ENCODE measurements at regions not wholly inside any gene's neighbourhood (a gene's known extent, or its start where the extent isn't known, plus 50 kb on each side); places are given as distances from the start of the nearest gene placed in this dataset.

- TF ChIP-seq POLR2A (IDR thresholded peaks at IDR 0.05) (no peak), POLR2AphosphoS5 (IDR thresholded peaks at IDR 0.05) (no peak), EP300 (IDR thresholded peaks at IDR 0.05) (no peak)
- TF ChIP-seq, protein P1, sequence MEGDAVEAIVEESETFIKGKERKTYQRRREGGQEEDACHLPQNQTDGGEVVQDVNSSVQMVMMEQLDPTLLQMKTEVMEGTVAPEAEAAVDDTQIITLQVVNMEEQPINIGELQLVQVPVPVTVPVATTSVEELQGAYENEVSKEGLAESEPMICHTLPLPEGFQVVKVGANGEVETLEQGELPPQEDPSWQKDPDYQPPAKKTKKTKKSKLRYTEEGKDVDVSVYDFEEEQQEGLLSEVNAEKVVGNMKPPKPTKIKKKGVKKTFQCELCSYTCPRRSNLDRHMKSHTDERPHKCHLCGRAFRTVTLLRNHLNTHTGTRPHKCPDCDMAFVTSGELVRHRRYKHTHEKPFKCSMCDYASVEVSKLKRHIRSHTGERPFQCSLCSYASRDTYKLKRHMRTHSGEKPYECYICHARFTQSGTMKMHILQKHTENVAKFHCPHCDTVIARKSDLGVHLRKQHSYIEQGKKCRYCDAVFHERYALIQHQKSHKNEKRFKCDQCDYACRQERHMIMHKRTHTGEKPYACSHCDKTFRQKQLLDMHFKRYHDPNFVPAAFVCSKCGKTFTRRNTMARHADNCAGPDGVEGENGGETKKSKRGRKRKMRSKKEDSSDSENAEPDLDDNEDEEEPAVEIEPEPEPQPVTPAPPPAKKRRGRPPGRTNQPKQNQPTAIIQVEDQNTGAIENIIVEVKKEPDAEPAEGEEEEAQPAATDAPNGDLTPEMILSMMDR (IDR thresholded peaks at IDR 0.05) = no peak
These were observed 357.6 kb downstream of the TBC1D4 start for GRCh38 chr13:75124415-75124814.

Measured in gastroesophageal sphincter (tissue), 3 donors.